ENCODE measurements at regions not wholly inside any gene's neighbourhood (a gene's known extent, or its start where the extent isn't known, plus 50 kb on each side); places are given as distances from the start of the nearest gene placed in this dataset.

DNA sequence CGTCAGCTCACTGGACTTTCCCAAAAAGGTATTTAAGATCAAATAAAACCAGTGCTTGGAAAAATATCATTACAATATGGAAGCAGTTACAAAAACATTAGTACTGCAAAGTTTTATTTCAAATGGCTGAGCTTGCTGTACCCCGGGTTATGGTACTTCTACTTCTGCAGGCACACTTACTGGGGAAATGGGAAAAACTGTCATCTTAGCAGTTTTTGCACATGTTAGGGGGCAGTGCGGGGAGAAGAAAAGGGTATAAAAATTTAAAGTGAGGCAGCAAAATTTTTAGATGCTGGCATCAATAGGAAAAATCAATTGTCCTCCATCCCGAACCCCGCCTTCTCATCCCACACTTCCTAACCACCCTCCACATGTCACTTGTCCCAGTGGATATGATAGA lies 133.4 kb downstream of the ATG4C start:
- POLR2A ChIA-PET, result no interaction called here
- no peak overlapping the region for H3K27ac ChIP-seq (ENCODE audit: control insufficient read depth, insufficient read depth)
- 42% methylated on average over 5 of the region's 5 CpGs for WGBS (ENCODE audit: insufficient coverage, insufficient replicate concordance, low lambda C conversion rate, missing lambda C conversion rate)

More for the DNA sequence above, 133.4 kb downstream of the ATG4C start:
- no peak for DNase-seq (ENCODE audit: low read depth, low spot score)
- no peak overlapping the region for H3K4me2 ChIP-seq (ENCODE audit: control insufficient read depth, insufficient read depth)
- no TSS peak for BruUV-seq (replicated peaks)
- intact Hi-C loops (cut with micrococcal nuclease; ENCODE audit: unreplicated experiment) (loop anchor here (5.0 kb wide), 1 partner anchor 790 kb away; no protein-coding TSS in a partner anchor), in situ Hi-C loops (cut with MboI) (no loop called here)
- H3K9me3 ChIP-seq (replicated peaks; ENCODE audit: control insufficient read depth, insufficient read depth, low read length), result no peaks in the 10 kb centered on the region
- peaks cover 0 to 2% of the 10 kb centered on the region in 2 experiments; a peak in 1 of 4 replicates for H3K27me3 ChIP-seq (replicated peaks in 1 of 2; ENCODE audit: control insufficient read depth in 2 of 2, insufficient read depth in 2 of 2, low read length in 1 of 2)
- no peaks in the 10 kb centered on the region for H3K36me3 ChIP-seq (ENCODE audit: control insufficient read depth in 2 of 2, insufficient read depth in 2 of 2, low read length in 1 of 2)
- ChIA-PET CTCF (interaction anchor here (0.8 to 2.0 kb wide), 2 partner anchors 11 to 76 kb away, joined by 3 to 8 read pairs; no protein-coding TSS in a partner anchor), SMC1A (ENCODE audit: uncharacterized antibody, unreplicated experiment) (no interaction called here), RAD21 (ENCODE audit: unreplicated experiment) (no interaction called here)
- H4K20me1 ChIP-seq (ENCODE audit: control insufficient read depth, insufficient read depth), result no peaks in the 10 kb centered on the region
- H2AFZ ChIP-seq (ENCODE audit: control insufficient read depth, low read depth, low read length), result no peak overlapping the region
- no peaks in the 10 kb centered on the region for H3K79me2 ChIP-seq (ENCODE audit: control insufficient read depth, insufficient read depth, low read length)
- TF ChIP-seq CBX3 (IDR thresholded peaks at IDR 0.05; ENCODE audit: borderline replicate concordance, low read depth) (no peak), SMARCA5 (IDR thresholded peaks at IDR 0.05) (no peak)
- TF ChIP-seq, protein P1, sequence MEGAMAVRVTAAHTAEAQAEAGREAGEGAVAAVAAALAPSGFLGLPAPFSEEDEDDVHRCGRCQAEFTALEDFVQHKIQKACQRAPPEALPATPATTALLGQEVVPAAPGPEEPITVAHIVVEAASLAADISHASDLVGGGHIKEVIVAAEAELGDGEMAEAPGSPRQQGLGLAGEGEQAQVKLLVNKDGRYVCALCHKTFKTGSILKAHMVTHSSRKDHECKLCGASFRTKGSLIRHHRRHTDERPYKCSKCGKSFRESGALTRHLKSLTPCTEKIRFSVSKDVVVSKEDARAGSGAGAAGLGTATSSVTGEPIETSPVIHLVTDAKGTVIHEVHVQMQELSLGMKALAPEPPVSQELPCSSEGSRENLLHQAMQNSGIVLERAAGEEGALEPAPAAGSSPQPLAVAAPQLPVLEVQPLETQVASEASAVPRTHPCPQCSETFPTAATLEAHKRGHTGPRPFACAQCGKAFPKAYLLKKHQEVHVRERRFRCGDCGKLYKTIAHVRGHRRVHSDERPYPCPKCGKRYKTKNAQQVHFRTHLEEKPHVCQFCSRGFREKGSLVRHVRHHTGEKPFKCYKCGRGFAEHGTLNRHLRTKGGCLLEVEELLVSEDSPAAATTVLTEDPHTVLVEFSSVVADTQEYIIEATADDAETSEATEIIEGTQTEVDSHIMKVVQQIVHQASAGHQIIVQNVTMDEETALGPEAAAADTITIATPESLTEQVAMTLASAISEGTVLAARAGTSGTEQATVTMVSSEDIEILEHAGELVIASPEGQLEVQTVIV (IDR thresholded peaks at IDR 0.05; ENCODE audit: borderline replicate concordance, partially characterized antibody), result no peak
- TF ChIP-seq, protein P2, sequence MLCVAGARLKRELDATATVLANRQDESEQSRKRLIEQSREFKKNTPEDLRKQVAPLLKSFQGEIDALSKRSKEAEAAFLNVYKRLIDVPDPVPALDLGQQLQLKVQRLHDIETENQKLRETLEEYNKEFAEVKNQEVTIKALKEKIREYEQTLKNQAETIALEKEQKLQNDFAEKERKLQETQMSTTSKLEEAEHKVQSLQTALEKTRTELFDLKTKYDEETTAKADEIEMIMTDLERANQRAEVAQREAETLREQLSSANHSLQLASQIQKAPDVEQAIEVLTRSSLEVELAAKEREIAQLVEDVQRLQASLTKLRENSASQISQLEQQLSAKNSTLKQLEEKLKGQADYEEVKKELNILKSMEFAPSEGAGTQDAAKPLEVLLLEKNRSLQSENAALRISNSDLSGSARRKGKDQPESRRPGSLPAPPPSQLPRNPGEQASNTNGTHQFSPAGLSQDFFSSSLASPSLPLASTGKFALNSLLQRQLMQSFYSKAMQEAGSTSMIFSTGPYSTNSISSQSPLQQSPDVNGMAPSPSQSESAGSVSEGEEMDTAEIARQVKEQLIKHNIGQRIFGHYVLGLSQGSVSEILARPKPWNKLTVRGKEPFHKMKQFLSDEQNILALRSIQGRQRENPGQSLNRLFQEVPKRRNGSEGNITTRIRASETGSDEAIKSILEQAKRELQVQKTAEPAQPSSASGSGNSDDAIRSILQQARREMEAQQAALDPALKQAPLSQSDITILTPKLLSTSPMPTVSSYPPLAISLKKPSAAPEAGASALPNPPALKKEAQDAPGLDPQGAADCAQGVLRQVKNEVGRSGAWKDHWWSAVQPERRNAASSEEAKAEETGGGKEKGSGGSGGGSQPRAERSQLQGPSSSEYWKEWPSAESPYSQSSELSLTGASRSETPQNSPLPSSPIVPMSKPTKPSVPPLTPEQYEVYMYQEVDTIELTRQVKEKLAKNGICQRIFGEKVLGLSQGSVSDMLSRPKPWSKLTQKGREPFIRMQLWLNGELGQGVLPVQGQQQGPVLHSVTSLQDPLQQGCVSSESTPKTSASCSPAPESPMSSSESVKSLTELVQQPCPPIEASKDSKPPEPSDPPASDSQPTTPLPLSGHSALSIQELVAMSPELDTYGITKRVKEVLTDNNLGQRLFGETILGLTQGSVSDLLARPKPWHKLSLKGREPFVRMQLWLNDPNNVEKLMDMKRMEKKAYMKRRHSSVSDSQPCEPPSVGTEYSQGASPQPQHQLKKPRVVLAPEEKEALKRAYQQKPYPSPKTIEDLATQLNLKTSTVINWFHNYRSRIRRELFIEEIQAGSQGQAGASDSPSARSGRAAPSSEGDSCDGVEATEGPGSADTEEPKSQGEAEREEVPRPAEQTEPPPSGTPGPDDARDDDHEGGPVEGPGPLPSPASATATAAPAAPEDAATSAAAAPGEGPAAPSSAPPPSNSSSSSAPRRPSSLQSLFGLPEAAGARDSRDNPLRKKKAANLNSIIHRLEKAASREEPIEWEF (IDR thresholded peaks at IDR 0.05; ENCODE audit: insufficient replicate concordance, low read depth, low read length), result no peak
- ATAC-seq, result no peak
- no peak for FAIRE-seq
- no peak overlapping the region for H3K9ac ChIP-seq (ENCODE audit: control insufficient read depth, insufficient read depth, low read length)
- H3K4me1 ChIP-seq (ENCODE audit: control insufficient read depth, insufficient read depth, low read length), result no peaks in the 10 kb centered on the region
- no peak overlapping the region for H3K4me3 ChIP-seq
